T-helper 1 cell (primary cell): ENCODE measurements at regions not wholly inside any gene's neighbourhood (a gene's known extent, or its start where the extent isn't known, plus 50 kb on each side); places are given as distances from the start of the nearest gene placed in this dataset.

Experiments used
- DNase-seq, 5 donors: peaks; one replicate each; pipeline ENCODE4 v3.0.0-alpha.2; 2012 to 2020

DNA sequence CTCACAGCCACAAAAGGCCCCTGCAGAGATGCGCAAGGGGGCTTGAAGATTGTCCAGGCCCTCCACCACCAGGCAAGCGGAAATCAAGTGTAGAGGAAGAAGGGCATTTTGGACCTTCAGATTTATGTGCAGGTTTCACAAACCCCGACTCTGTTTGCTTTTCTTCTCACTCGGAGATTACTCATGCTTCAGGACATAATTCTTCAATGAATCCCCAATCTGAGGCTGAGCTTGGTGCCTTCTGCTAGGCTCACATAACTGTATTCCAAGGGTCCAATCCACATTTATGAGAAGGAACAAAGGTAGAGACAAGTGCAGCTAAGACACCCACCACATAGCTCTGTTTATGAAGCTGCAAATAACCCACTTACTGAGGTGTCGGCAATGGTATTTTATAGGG lies 50.6 kb upstream of the NMNAT3 start:
- no peak for DNase-seq
